Activated CD8-positive, alpha-beta T cell treated with anti-CD3 and anti-CD28 coated beads for 36 hours (primary cell): ENCODE measurements at regions not wholly inside any gene's neighbourhood (a gene's known extent, or its start where the extent isn't known, plus 50 kb on each side); places are given as distances from the start of the nearest gene placed in this dataset.

Experiments
- ATAC-seq: fragments of 200-7000 bp; cut with Tn5 transposase; one replicate; pipeline ENCODE4 v1.10.0; 2021; ENCODE audit warnings: mild to moderate bottlenecking, moderate library complexity
- CTCF ChIA-PET: fragments of 350-600 bp; sonication (Branson Sonifier 250); formaldehyde crosslinking; loops from one replicate; lab custom pipeline; 2021; ENCODE audit warnings: antibody characterized with exemption; lab: Charles Lee
- POLR2A ChIA-PET: fragments of 350-600 bp; sonication (Branson Sonifier 250); formaldehyde crosslinking; loops from one replicate; lab custom pipeline; 2021; ENCODE audit warnings: antibody characterized with exemption; lab: Charles Lee
- DNase-seq: peaks from one replicate; pipeline ENCODE4 v3.0.0-alpha.2; 2020
- H3K27ac Mint-ChIP-seq: one replicate; pipeline ENCODE4 v1.8.0; 2021; ENCODE audit warnings: mild to moderate bottlenecking, mixed read lengths
- H3K27me3 Mint-ChIP-seq: one replicate; pipeline ENCODE4 v1.8.0; 2021; ENCODE audit warnings: mixed read lengths
- H3K36me3 Mint-ChIP-seq: one replicate; pipeline ENCODE4 v1.8.0; 2021; ENCODE audit warnings: low read depth, mixed read lengths
- H3K4me1 Mint-ChIP-seq: one replicate; pipeline ENCODE4 v1.8.0; 2021; ENCODE audit warnings: low read depth, mixed read lengths
- H3K4me3 Mint-ChIP-seq: one replicate; pipeline ENCODE4 v1.8.0; 2021; ENCODE audit warnings: mild to moderate bottlenecking, moderate library complexity, mixed read lengths
- H3K9me3 Mint-ChIP-seq: one replicate; pipeline ENCODE4 v1.8.0; 2021; ENCODE audit warnings: mixed read lengths
- intact Hi-C: fragments of 100-400 bp; cut with micrococcal nuclease; formaldehyde crosslinking; loops from one replicate; pipeline ENCODE4 v1.10.0; 2022
- TF ChIP-seq, protein P1 (sequence below): fragments of 200-600 bp; IDR thresholded peaks from one replicate; pipeline ENCODE4 v1.8.0; 2022; ENCODE audit warnings: antibody characterized with exemption, mild to moderate bottlenecking

DNA sequence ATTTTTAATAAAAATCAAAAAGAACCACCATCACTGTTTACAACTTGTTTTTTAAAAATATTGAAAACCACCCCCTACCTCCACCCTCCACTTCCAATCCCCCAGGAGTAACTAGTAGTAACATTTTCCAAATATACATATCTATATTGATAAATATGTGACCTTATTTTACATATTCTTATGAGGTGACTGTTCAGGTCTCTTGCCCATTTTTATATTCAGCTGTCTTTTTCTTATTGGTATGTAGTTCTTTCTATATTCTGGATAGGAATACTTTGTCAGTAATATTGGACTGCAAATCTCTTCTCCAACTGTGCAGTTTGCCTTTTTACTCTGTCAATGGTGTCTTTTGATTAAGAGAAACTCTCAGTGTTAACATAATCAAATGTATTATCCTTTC, 59.0 kb upstream of the EIF5 start:
- H3K4me1 Mint-ChIP-seq = no peaks in the 10 kb centered on the region
- no peak for DNase-seq
- TF ChIP-seq, protein P1, sequence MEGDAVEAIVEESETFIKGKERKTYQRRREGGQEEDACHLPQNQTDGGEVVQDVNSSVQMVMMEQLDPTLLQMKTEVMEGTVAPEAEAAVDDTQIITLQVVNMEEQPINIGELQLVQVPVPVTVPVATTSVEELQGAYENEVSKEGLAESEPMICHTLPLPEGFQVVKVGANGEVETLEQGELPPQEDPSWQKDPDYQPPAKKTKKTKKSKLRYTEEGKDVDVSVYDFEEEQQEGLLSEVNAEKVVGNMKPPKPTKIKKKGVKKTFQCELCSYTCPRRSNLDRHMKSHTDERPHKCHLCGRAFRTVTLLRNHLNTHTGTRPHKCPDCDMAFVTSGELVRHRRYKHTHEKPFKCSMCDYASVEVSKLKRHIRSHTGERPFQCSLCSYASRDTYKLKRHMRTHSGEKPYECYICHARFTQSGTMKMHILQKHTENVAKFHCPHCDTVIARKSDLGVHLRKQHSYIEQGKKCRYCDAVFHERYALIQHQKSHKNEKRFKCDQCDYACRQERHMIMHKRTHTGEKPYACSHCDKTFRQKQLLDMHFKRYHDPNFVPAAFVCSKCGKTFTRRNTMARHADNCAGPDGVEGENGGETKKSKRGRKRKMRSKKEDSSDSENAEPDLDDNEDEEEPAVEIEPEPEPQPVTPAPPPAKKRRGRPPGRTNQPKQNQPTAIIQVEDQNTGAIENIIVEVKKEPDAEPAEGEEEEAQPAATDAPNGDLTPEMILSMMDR = no peak
- ATAC-seq = no peak
- H3K4me3 Mint-ChIP-seq = no peak overlapping the region
- no peak overlapping the region for H3K27ac Mint-ChIP-seq
- peaks cover 42% of the 10 kb centered on the region for H3K27me3 Mint-ChIP-seq
- CTCF ChIA-PET = interaction anchor here (1.9 kb wide), 1 partner anchor 18 kb away, joined by 5 read pairs; no protein-coding TSS in a partner anchor
- peaks cover 4% of the 10 kb centered on the region for H3K9me3 Mint-ChIP-seq
- H3K36me3 Mint-ChIP-seq = no peaks in the 10 kb centered on the region
- POLR2A ChIA-PET = no interaction called here
- intact Hi-C loops = no loop called here

DNA sequence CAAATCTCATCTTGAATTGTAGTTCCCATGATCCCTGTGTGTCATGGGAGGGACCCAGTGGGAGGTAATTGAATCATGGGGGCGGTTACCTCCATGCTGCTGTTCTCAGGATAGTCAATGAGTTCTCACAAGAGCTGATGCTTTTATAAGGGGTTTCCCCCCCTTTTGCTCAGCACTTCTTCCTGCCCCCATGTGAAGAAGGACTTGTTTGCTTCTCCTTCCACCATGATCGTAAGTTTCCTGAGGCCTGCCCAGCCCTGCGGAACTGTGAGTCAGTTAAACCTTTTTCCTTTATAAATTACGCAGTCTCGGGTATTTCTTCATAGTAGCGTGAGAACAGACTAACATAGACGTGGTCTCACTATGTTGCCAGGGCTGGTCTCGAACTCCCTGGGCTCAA, 56.1 kb upstream of the EIF5 start:
- Mint-ChIP-seq H3K27ac (no peak overlapping the region), H3K4me3 (no peak overlapping the region)

DNA sequence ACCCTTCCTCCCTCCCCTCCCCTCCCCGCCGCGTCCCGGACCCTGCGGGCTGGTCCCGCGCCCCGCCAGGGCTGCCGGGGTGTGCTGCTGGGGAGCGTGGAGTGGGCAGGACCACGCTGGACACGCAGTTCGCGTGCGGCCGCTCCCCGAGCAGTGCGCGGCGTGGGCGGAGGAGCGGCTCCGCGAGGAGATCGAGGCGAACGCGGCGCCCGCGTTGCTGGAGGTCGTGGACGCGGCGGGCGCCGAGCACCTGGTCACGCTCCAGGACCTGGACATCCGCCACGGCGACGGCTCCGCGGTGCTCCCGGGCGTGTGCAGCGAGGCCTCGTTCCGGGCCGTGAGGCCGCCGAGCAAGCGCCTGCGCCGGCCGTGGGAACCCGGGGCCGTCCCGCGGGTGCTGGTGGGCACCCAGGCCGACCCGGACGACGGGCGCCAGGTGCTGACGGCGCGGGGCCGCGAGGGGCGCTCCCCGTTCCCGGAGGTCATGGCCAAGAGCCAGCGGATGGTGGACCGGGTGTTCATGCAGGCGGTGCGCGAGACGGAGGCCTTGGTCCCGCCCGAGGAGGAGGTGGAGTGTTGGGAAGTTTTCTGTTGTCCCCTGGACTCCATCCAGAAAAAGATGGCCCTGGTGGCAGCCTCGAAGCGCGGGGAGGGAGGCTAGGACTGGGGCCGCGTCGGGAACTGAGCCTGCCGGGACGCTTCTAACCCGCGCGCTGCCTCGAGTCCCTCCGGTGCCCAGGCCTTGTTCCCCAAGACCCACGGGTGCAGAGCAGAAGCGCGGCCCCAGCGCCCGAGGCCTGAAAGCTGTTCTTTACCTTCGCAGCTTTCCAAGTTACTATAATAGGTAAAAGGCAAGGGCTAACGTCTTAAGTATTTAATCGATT, 54.7 kb upstream of the EIF5 start:
- peak; percentile 13 for ATAC-seq
- DNase-seq = no peak
- ChIA-PET POLR2A (no interaction called here), CTCF (no interaction called here)
- Mint-ChIP-seq H3K4me1 (peaks cover 3% of the 10 kb centered on the region), H3K4me3 (no peak overlapping the region), H3K27me3 (peaks cover 53% of the 10 kb centered on the region), H3K9me3 (peaks cover 4% of the 10 kb centered on the region), H3K27ac (no peak overlapping the region), H3K36me3 (no peaks in the 10 kb centered on the region)
- intact Hi-C loops = no loop called here
- TF ChIP-seq, protein P1 = no peak

More for the DNA sequence above, 56.1 kb upstream of the EIF5 start:
- Mint-ChIP-seq H3K9me3 (peaks cover 4% of the 10 kb centered on the region), H3K36me3 (no peaks in the 10 kb centered on the region), H3K27me3 (peaks cover 53% of the 10 kb centered on the region), H3K4me1 (peaks cover 3% of the 10 kb centered on the region)
- no peak for DNase-seq
- ChIA-PET CTCF (interaction anchor here (1.5 kb wide), 1 partner anchor 173 kb away, joined by 4 read pairs; no protein-coding TSS in a partner anchor), POLR2A (no interaction called here)
- TF ChIP-seq, protein P1 = no peak
- intact Hi-C loops = no loop called here
- no peak for ATAC-seq

DNA sequence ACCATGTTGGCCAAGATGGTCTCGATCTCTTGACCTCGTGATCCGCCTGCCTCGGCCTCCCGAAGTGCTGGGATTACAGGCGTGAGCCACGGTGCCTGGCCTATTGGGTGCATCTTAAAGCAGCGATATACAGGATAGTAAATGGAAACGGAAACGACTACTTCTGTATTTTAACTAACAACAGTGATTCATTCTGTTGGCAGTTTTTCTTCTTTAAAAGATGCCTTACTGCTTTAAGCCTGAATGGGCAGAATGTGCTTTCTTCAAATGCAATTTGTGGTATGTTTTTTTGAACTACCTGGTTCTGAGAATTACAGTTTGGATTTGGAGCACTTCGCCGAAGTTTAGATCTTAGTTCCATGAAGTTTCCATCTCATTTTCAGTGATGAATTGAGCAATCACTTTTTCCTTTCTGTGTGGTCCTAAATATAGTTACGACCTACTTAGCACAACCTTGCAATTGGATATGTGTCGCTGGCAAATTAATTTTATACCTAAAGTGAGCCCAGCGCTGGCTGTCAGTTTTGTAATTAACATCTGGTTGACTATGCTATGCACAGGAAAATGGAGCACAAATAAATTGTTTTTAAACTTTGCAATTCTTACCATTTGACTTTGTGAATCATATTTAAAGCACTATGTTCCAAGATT, 53.6 kb upstream of the EIF5 start:
- no peak overlapping the region for H3K27ac Mint-ChIP-seq
- CTCF ChIA-PET = interaction anchor here (1.8 kb wide), 1 partner anchor 175 kb away, joined by 8 read pairs; no protein-coding TSS in a partner anchor

More for the DNA sequence above, 53.6 kb upstream of the EIF5 start:
- no peak overlapping the region for H3K4me3 Mint-ChIP-seq
- DNase-seq (no peak), ATAC-seq (no peak)
- peaks cover 4% of the 10 kb centered on the region for H3K9me3 Mint-ChIP-seq
- H3K27me3 Mint-ChIP-seq = peaks cover 54% of the 10 kb centered on the region
- peaks cover 3% of the 10 kb centered on the region for H3K4me1 Mint-ChIP-seq
- intact Hi-C loops = no loop called here
- no peaks in the 10 kb centered on the region for H3K36me3 Mint-ChIP-seq
- POLR2A ChIA-PET = interaction anchor here (0.6 kb wide), 1 partner anchor 136 kb away, joined by 3 read pairs; no protein-coding TSS in a partner anchor
- TF ChIP-seq, protein P1 = no peak
